ENCODE measurements at regions not wholly inside any gene's neighbourhood (a gene's known extent, or its start where the extent isn't known, plus 50 kb on each side); places are given as distances from the start of the nearest gene placed in this dataset.

- CTCF ChIA-PET: no interaction called here
- H3K9me2 ChIP-seq (ENCODE audit: insufficient read depth): no peaks in the 10 kb centered on the region
- peaks cover 4% of the 10 kb centered on the region for H3K27me3 ChIP-seq (ENCODE audit: insufficient read depth, low read length)
- no peak overlapping the region for H3K9ac ChIP-seq (ENCODE audit: low read length)
- no peak for DNase-seq (ENCODE audit: low read depth, low spot score)
- ATAC-seq: no peak
- RAD21 ChIA-PET (ENCODE audit: low non-redundant PET in 1 of 2, low total read pairs in 2 of 2, uncharacterized antibody in 2 of 2, unreplicated experiment in 2 of 2): no interaction called here
- no peak overlapping the region for H3K4me3 ChIP-seq (replicated peaks in 1 of 2; ENCODE audit: low read depth in 1 of 2, low read length in 2 of 2)
- TF ChIP-seq CEBPB (IDR thresholded peaks at IDR 0.05; ENCODE audit: low read depth) (no peak), EZH2 (IDR thresholded peaks at IDR 0.05) (no peak), SRF (IDR thresholded peaks at IDR 0.05; ENCODE audit: low read depth) (no peak), MAX (IDR thresholded peaks at IDR 0.05) (no peak), JUND (IDR thresholded peaks at IDR 0.05) (no peak), ZNF274 (IDR thresholded peaks at IDR 0.05; ENCODE audit: low read depth, low read length) (no peak), ZBTB33 (IDR thresholded peaks at IDR 0.05; ENCODE audit: extremely low read depth, insufficient replicate concordance, low read length) (no peak), POLR2AphosphoS5 (IDR thresholded peaks at IDR 0.05; ENCODE audit: low read depth, low read length) (no peak), SP1 (IDR thresholded peaks at IDR 0.05; ENCODE audit: low read depth) (no peak), ELF1 (IDR thresholded peaks at IDR 0.05; ENCODE audit: borderline replicate concordance, low read depth) (no peak), EGR1 (IDR thresholded peaks at IDR 0.05; ENCODE audit: low read depth) (no peak), CBX3 (IDR thresholded peaks at IDR 0.05; ENCODE audit: low read depth) (no peak)
- intact Hi-C loops (cut with micrococcal nuclease): no loop called here
- H3K36me3 ChIP-seq (ENCODE audit: control insufficient read depth in 1 of 2, insufficient read depth in 2 of 2, low read length in 2 of 2): no peaks in the 10 kb centered on the region
- POLR2A ChIA-PET: no interaction called here
- no peak overlapping the region for H3K4me2 ChIP-seq (ENCODE audit: low read length)
- no peaks in the 10 kb centered on the region for H3K4me1 ChIP-seq (ENCODE audit: control insufficient read depth in 1 of 2, insufficient read depth in 2 of 2, low read length in 2 of 2)
- H4K20me1 ChIP-seq (ENCODE audit: insufficient read depth): no peaks in the 10 kb centered on the region
- H2AFZ ChIP-seq (ENCODE audit: low read depth, low read length, poor library complexity, severe bottlenecking): no peak overlapping the region
- no peak overlapping the region for H3K27ac ChIP-seq (ENCODE audit: low read depth, low read length)
- H3K9me3 ChIP-seq (ENCODE audit: control insufficient read depth in 1 of 2, insufficient read depth in 1 of 2, low read depth in 1 of 2, low read length in 2 of 2): no peaks in the 10 kb centered on the region
- no peaks in the 10 kb centered on the region for H3K79me2 ChIP-seq (ENCODE audit: insufficient read depth, low read length)
- no TSS peak for BruUV-seq (replicated peaks)
Measured at GRCh38 chr10:44168478-44168877, 216.4 kb downstream of the CXCL12 start.

Data from HCT116 (cell line).